ENCODE measurements at regions not wholly inside any gene's neighbourhood (a gene's known extent, or its start where the extent isn't known, plus 50 kb on each side); places are given as distances from the start of the nearest gene placed in this dataset.

- H3K36me3 ChIP-seq, result no peaks in the 10 kb centered on the region
- H3K4me3 ChIP-seq, result no peak overlapping the region
- H3K4me1 ChIP-seq, result no peaks in the 10 kb centered on the region
- DNase-seq (no peak), ATAC-seq (no peak)
- no peaks in the 10 kb centered on the region for H3K9me3 ChIP-seq
- H3K27me3 ChIP-seq, result no peaks in the 10 kb centered on the region
- no peak overlapping the region for H3K27ac ChIP-seq
- intact Hi-C loops (cut with DNase I), result no loop called here
- TF ChIP-seq CTCF (IDR thresholded peaks at IDR 0.05), result no peak
Measured at GRCh38 chr7:41603985-41604384, 98.9 kb downstream of the INHBA start.

GRCh38 chr7:41599760-41600159 is 103.1 kb downstream of the INHBA start:
- H3K4me1 ChIP-seq, result no peaks in the 10 kb centered on the region
- intact Hi-C loops (cut with DNase I), result no loop called here
- H3K27ac ChIP-seq, result no peak overlapping the region
- DNase-seq, result no peak
- ATAC-seq, result no peak
- peaks cover 8% of the 10 kb centered on the region for H3K9me3 ChIP-seq
- H3K4me3 ChIP-seq, result no peak overlapping the region
- no peak for TF ChIP-seq CTCF (IDR thresholded peaks at IDR 0.05)
- no peaks in the 10 kb centered on the region for H3K27me3 ChIP-seq
- H3K36me3 ChIP-seq, result no peaks in the 10 kb centered on the region

GRCh38 chr7:41592794-41593193 is 110.1 kb downstream of the INHBA start:
- peaks cover 8% of the 10 kb centered on the region for H3K9me3 ChIP-seq
- no peak for TF ChIP-seq CTCF (IDR thresholded peaks at IDR 0.05)
- intact Hi-C loops (cut with DNase I), result no loop called here
- no peaks in the 10 kb centered on the region for H3K4me1 ChIP-seq
- no peak overlapping the region for H3K27ac ChIP-seq
- DNase-seq, result no peak
- no peak for ATAC-seq
- H3K4me3 ChIP-seq, result no peak overlapping the region
- H3K36me3 ChIP-seq, result no peaks in the 10 kb centered on the region
- H3K27me3 ChIP-seq, result no peaks in the 10 kb centered on the region

GRCh38 chr7:41592236-41592635 is 110.7 kb downstream of the INHBA start:
- no peak overlapping the region for H3K27ac ChIP-seq
- intact Hi-C loops (cut with DNase I), result no loop called here
- H3K36me3 ChIP-seq, result no peaks in the 10 kb centered on the region
- H3K4me1 ChIP-seq, result no peaks in the 10 kb centered on the region
- no peak for ATAC-seq
- TF ChIP-seq CTCF (IDR thresholded peaks at IDR 0.05), result no peak
- no peak overlapping the region for H3K4me3 ChIP-seq
- H3K9me3 ChIP-seq, result peaks cover 5% of the 10 kb centered on the region
- no peaks in the 10 kb centered on the region for H3K27me3 ChIP-seq
- no peak for DNase-seq

- H3K36me3 ChIP-seq, result no peaks in the 10 kb centered on the region
- TF ChIP-seq CTCF (IDR thresholded peaks at IDR 0.05), result no peak
- ATAC-seq, result no peak
- intact Hi-C loops (cut with DNase I), result no loop called here
- no peak overlapping the region for H3K4me3 ChIP-seq
- no peaks in the 10 kb centered on the region for H3K4me1 ChIP-seq
- H3K9me3 ChIP-seq, result no peaks in the 10 kb centered on the region
- no peak overlapping the region for H3K27ac ChIP-seq
- no peak for DNase-seq
- no peaks in the 10 kb centered on the region for H3K27me3 ChIP-seq
Measured at GRCh38 chr7:41590986-41591385, 111.9 kb downstream of the INHBA start.

GRCh38 chr7:41588341-41588740 is 114.5 kb downstream of the INHBA start:
- H3K27ac ChIP-seq, result no peak overlapping the region
- no peak for DNase-seq
- H3K27me3 ChIP-seq, result no peaks in the 10 kb centered on the region
- intact Hi-C loops (cut with DNase I), result no loop called here
- no peaks in the 10 kb centered on the region for H3K9me3 ChIP-seq
- no peak overlapping the region for H3K4me3 ChIP-seq
- ATAC-seq, result no peak
- no peaks in the 10 kb centered on the region for H3K36me3 ChIP-seq
- TF ChIP-seq CTCF (IDR thresholded peaks at IDR 0.05), result no peak
- no peaks in the 10 kb centered on the region for H3K4me1 ChIP-seq
